ENCODE measurements at regions not wholly inside any gene's neighbourhood (a gene's known extent, or its start where the extent isn't known, plus 50 kb on each side); places are given as distances from the start of the nearest gene placed in this dataset.
"Not testable (repeated sequence)": the region's sequence is repeated elsewhere in the genome, so short reads cannot be mapped to it uniquely, and the experiment has no call there.

DNA sequence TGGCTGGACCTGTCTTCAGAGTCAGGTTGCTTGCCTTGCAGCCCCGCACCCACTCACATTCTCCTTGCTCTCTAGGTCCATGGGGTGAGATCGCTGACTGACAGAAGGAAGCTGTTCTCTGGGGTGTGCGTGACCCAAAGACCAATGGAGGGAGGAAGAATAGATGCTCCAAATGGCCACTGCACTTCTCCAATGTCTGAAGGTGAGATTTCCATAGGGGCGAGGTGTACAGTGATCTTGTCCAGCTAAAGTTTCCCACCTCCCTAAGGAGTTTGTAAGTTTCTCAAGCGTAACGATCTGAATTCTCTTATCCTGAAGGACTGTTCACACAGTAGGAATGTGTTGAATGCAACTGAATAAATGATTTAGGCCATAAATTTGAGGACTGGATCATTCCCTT is 211.9 kb upstream of the IRF2BP2 start:
- no peak overlapping the region for H3K4me3 ChIP-seq (ENCODE audit: low read depth, low read length)
- TF ChIP-seq, protein P1, sequence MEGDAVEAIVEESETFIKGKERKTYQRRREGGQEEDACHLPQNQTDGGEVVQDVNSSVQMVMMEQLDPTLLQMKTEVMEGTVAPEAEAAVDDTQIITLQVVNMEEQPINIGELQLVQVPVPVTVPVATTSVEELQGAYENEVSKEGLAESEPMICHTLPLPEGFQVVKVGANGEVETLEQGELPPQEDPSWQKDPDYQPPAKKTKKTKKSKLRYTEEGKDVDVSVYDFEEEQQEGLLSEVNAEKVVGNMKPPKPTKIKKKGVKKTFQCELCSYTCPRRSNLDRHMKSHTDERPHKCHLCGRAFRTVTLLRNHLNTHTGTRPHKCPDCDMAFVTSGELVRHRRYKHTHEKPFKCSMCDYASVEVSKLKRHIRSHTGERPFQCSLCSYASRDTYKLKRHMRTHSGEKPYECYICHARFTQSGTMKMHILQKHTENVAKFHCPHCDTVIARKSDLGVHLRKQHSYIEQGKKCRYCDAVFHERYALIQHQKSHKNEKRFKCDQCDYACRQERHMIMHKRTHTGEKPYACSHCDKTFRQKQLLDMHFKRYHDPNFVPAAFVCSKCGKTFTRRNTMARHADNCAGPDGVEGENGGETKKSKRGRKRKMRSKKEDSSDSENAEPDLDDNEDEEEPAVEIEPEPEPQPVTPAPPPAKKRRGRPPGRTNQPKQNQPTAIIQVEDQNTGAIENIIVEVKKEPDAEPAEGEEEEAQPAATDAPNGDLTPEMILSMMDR (conservative IDR thresholded peaks at IDR 0.05; ENCODE audit: low read depth, low read length), result no peak
- DNase-seq (ENCODE audit: low read depth), result no peak

DNA sequence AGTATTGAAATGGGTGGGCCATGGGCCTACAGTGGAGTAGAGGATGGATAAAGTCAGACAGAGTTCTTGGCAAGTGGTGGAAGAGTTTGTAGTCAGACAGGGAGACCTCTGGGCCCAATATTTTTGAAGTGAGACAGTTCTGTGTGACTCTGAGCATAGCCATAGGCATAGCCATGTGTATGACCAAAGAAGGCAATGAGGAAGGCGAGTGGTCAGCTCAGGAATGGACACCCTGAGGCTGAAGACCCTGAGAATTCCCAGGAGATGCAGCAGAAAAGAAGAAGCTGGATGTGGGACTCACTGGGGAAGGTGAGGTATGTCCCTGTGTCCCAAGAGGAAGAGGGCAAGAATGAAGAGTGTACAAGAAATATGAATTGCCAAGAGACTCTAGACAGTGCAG is 210.6 kb upstream of the IRF2BP2 start:
- no peak for DNase-seq (ENCODE audit: low read depth)
- TF ChIP-seq, protein P1 (conservative IDR thresholded peaks at IDR 0.05; ENCODE audit: low read depth, low read length), result no peak
- H3K4me3 ChIP-seq (ENCODE audit: low read depth, low read length), result no peak overlapping the region

DNA sequence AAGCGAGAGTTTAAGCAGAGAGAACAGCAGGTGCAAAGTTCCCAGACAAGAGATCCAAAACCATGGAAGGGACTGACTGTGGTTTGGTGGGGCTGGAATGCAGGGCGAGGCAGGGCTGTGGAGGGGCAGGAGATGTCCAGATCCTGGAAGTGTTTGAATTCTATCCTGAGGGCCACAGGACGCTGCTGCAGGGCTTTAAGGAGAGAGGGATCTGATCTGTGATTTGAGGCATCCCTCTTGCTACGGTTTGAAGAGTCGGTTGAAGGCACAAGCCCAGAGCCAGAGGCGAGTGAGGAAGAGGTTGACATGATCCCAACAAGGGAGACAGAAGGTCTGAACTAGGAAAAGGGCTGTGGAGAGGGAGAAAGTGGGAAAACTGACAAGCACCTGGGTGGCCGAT is 209.9 kb upstream of the IRF2BP2 start:
- DNase-seq (ENCODE audit: low read depth); H3K4me3 ChIP-seq (ENCODE audit: low read depth, low read length): not testable (repeated sequence)

DNA sequence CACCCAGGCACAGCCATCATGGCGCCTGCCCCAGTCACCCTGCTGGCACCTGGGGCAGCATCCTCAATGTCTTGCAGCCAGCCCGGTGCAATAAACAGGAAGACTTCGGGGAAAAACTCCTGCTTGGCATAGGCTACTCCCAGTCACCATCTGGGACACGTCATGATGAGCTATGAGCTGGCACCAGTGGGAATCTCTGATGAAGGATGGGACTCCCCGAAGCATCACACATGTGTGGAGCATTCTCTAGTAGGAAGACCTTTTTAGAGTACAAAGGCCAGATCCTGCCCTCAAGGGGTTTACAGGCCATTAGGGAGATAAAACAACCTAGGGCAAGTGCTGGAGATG is 208.0 kb upstream of the IRF2BP2 start:
- DNase-seq (ENCODE audit: low read depth); H3K4me3 ChIP-seq (ENCODE audit: low read depth, low read length): not testable (repeated sequence)

DNA sequence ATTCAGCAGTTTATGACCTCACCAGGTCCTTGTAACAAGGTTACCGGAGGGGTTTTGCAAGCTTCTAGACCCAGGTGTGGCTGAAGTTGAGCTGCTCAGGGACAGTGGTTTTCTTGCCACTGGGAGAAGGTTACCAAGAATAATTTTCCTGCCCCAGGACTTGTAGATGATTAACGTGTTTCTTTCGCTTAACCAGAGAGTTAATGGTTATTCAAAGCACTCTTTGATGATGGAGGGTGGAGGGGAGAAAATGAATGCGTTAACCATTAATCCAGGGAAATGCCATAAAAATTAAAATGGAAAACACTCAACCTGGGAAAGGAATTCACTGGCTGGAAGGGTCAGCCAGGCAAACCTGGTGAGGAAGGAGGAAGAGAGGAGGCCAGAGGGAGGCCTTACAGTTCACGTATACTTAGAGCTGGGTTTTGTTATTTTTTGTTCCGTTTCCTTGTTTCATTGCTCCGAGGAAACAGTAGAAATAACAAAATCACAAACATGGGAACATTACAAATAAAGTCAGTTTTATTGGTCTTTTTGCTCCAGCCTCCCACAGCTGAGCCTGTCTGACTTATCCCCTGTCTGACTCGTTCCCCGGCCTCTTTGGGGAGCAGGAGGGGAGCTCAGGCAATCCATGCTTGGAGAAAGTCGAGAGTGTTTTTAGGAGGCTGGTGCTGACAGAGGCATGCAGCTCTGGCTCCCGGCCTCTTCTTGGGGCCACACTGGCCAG is 207.5 kb upstream of the IRF2BP2 start:
- not testable (repeated sequence) for H3K4me3 ChIP-seq (ENCODE audit: low read depth, low read length)
- peak; percentile 96 for DNase-seq (ENCODE audit: low read depth)

DNA sequence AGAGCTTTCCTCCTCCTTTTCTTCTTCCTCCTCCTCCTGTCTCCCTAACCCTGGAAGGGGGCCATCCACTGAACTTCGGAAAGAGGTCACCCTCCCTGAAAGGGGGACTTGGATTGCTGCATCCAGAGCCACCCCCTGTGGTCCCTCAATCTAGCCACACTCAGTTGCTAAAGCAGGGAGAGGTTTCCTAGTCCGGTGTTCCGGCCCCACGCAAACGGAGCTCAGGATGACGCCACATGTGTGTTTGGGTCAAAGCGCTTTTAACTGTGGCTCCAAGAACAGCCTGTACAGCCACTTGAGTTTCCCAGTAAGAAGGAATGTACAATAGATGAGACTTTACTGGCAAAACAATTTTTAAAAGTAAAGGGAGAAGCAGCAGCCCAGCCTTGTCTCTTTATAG is 206.9 kb upstream of the IRF2BP2 start:
- not testable (repeated sequence) for H3K4me3 ChIP-seq (ENCODE audit: low read depth, low read length)
- DNase-seq (ENCODE audit: low read depth), result peak; percentile 67

DNA sequence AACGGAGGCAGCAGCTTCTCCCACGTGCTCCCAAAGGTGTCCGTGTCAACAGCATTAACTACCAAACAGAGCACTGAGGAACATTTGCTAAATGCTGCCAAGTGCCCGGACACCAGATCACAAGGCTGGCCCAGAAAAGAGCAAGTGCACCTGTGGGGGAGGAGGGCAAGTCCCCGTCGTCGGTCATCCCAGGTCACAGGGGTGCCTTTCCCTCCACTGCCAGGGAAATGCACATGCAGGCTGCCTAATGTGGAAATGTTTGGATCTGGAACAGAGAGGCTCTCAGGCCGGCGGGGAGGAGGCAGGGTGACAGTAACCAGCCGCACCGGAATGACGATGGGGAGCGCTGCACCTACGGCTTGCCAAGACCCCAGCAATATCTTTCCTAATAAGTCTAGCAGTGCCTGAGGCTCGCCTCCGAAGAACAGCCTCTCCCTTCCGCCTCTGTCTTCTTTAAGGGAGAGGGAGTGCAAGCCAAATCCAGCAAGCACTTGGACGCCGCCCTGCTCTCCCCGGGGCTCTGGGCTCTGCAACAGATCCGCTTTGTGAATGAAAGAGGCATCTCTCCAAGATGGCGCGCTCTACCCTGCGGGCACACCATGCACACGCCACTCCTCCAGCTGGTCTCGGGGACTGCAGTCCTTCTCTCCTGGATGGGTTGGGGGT is 206.3 kb upstream of the IRF2BP2 start:
- DNase-seq (ENCODE audit: low read depth); H3K4me3 ChIP-seq (ENCODE audit: low read depth, low read length): not testable (repeated sequence)

DNA sequence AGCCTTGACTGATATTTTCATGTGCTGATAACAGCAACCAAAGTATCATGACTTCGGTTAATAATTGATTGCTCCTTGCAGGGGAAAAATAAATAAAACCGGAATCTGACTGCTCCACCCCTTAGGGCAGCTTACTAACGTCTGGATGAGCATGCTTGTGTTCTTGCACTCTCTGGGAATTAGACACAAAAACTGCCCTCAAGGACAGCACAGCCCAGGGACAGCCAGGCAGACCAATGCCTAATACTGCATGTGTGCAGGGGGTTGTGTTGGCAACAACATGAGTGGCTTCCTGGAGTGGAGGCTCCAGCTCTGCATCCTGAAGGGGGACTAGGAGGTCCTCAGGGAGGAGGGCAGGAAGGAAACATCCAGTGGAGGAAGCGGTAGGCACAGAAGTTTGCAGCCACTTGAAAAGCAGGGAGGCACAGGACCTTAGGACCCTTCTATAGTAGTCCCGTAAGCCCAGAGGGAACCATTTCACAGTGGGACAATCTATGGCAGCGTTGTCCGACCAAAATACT is 205.4 kb upstream of the IRF2BP2 start:
- not testable (repeated sequence) for DNase-seq (ENCODE audit: low read depth); H3K4me3 ChIP-seq (ENCODE audit: low read depth, low read length)

DNA sequence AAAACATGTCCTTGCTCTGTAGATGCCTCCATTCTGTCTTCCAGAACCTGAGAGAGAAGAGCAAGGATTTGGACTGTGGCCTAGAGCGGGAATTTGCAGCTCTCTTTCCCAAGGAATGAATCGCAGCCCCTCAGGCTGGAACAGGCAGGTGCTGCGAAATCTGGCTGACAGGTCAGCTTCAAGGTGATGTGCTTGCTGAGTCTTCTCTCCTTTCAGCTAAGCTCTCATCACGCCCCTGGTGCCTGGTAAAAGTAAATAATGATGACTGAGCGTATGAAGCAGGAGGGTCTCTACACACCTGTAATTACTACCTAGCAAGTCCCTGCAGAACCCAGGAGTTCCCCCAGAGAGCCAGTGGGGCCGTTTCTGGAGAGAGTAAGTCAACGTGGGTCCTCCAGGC is 204.3 kb upstream of the IRF2BP2 start:
- not testable (repeated sequence) for H3K4me3 ChIP-seq (ENCODE audit: low read depth, low read length); DNase-seq (ENCODE audit: low read depth)

DNA sequence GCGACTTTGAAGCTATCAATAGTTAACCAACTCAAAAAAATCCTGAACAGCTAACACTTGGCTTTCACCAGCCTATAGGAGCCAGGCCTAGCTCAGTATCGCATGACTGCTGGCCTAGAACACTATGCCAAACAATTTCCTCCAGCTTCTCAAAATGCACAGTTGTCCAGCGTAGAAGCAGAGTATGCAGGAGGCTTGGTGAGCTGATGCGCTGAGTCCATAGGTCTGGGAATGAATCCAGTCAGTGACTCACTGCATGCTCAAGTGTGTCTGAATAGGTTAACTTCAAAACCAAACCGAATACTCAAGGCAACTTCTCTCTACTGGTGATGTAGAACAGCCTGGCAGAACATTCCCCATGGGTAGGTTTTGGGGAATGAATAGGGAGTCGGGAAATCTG is 201.8 kb upstream of the IRF2BP2 start:
- H3K4me3 ChIP-seq (ENCODE audit: low read depth, low read length), result not testable (repeated sequence)
- peak; percentile 90 for DNase-seq (ENCODE audit: low read depth)

DNA sequence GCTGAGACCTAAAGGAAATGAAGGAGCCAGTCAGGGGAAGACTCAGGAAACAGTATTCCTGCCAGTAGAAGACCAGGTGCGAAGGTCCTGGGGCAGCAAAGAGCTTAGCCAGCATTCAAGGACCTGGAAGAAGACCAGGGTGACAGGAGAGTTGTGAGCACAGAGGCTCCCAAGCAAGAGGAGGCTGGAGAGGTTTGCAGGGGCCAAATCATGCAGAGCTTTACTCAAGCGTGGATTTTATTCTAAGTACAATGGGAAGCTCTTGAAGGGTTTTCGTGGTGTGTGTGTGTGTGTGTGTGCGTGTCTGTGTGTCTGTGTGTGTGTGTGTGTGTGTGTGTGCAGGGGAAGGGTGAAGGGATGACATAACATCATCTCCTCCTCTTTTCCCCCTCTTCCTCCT is 200.7 kb upstream of the IRF2BP2 start:
- not testable (repeated sequence) for H3K4me3 ChIP-seq (ENCODE audit: low read depth, low read length); DNase-seq (ENCODE audit: low read depth)

DNA sequence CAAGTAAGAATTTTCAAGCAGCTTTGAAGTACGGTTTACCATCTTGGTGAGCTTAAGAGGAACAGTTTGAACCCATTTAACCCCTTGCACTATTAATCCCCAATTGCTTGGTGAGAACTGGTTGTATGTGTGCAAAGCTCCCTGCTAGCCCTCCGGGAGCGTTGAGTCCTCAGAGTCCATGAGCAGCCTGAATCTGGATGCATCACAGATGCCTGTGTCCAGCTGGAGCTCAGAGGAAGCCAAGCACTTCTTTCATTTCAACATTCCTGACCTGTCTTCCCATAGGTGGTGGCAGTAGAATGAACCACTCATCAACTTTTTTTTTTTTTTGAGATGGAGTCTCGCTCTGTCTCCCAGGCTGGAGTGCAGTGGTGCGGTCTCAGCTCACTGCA is 199.9 kb upstream of the IRF2BP2 start:
- not testable (repeated sequence) for H3K4me3 ChIP-seq (ENCODE audit: low read depth, low read length); DNase-seq (ENCODE audit: low read depth)

DNA sequence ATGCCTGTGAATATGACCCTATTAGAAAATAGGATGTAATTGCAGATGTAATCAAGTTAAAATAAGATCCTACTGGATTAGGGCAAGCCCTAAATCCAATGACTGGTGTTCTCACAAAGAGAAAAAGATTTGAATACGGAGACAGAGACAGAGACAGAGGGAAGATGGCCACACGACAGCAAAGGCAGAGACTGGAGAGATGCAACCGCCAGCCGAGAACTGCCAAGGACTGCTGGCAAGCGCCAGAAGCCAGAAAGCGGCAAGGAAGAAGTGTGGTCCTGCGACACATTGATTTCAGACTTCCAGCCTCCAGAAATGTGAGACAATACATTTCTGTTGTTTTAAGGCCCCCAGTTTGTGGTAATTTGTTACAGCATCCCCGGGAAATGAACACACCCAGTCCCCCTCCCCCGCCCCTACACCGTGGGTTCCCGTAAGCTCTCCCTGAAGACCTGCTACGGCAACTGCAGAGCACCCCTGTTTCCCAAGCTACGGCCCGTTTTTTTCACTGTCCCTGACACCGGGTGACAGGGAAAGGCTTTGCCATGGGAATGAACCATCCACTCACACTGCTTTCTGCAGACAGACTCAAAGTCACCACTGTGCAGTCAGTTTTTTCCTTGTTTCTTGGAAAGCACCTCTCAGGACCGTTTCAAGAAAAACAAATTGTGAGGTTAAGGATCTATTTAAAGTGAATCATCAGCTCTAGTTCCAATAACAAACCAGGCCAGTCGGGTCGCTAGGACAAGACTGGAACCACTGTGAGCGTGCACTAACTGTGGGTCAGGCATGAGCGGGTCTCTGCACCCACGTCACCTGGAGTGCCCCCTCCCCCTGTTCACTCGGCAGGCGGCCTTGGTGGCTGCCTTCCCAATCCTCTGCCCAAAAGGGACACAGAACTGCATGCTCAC is 199.2 kb upstream of the IRF2BP2 start:
- peak; percentile 66 for DNase-seq (ENCODE audit: low read depth)
- not testable (repeated sequence) for H3K4me3 ChIP-seq (ENCODE audit: low read depth, low read length)

DNA sequence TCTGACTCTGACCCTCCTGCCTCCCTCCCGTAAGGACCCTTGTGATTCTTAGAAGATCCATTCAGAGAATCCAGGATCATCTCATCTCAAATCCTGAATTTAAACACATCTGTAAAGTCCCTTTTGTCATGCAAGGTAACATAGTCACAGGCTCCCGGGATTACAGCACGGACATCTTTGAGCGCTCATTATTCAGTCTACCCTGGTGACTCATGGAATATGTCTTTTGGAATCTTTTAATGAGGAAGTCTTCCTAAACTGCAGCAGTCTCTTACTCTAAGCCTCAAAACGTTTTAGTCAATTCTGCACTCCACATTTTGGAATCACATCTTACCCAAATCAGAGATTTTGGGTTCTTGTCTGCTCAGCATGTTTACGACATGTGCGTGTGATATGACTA is 198.5 kb upstream of the IRF2BP2 start:
- H3K4me3 ChIP-seq (ENCODE audit: low read depth, low read length); DNase-seq (ENCODE audit: low read depth): not testable (repeated sequence)

DNA sequence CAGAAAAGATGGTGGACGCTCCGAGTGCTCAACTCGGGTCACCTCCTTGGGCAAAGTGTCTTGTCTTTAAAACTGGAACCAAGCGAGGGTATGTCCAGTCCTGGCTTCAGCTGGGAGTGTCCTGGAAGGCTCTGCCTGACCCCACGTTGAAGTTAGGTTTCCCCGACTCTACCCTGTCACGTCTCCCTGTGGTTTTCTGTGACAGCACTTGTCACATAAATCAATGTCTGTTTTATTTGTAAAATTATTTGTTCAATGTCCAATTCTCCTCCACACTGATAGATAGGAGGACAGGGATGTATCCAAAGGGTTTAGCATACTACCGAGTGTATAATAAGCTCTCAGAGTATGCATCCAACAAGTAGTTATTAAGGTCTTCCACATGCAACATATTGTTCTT is 197.7 kb upstream of the IRF2BP2 start:
- H3K4me3 ChIP-seq (ENCODE audit: low read depth, low read length); DNase-seq (ENCODE audit: low read depth): not testable (repeated sequence)

DNA sequence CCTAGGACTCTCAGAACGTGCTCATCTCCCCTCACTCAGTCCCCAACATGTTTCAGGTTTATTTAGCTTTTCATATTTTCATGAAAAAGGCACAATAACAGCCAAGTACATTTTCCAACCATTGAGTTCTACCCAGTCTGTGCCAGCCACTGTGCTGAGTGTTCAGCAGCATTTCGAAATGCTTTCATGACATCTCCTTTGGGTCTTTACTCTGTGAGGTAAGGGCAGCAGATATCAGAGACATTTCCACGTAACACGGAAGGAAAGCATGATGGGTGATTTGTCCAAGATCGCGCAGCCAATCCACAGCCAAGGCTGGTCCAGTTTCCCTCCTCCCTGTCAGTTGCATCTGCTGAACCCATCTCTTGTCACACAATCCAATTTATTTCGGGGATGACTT is 192.6 kb upstream of the IRF2BP2 start:
- H3K4me3 ChIP-seq (ENCODE audit: low read depth, low read length); DNase-seq (ENCODE audit: low read depth): not testable (repeated sequence)

DNA sequence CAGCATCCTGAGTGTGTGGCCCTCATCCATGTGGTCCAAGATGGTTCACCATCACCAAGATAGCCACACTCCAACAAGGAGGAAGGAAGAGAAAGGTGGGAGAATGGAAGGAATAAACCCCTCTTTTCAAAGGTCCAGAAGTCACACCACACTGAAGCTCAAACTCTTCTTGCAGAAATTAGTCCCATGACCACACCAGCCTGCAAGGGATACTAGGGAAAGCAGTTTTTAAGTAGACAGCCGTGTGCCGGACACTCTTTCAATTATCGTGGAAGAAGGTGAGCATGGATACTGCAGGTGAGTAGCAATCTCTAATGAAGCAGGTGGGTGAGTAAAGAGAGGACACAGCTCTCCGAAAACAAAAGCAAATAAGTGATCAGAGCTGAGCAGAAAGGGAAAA is 191.7 kb upstream of the IRF2BP2 start:
- H3K4me3 ChIP-seq (ENCODE audit: low read depth, low read length); DNase-seq (ENCODE audit: low read depth): not testable (repeated sequence)

Data from epithelial cell of proximal tubule (primary cell).